GM21529 (cell line): ENCODE measurements at regions not wholly inside any gene's neighbourhood (a gene's known extent, or its start where the extent isn't known, plus 50 kb on each side); places are given as distances from the start of the nearest gene placed in this dataset.
"Not testable (repeated sequence)": the region's sequence is repeated elsewhere in the genome, so short reads cannot be mapped to it uniquely, and the experiment has no call there.

Experiments
- ATAC-seq: cut with Tn5 transposase; IDR thresholded peaks from one replicate; pipeline ENCODE4 v1.9.1; 2021; ENCODE audit not compliant: unreplicated experiment

- ATAC-seq: no peak
Observed at GRCh38 chr7:118404211-118404610, 179.7 kb downstream of the ANKRD7 start.

GRCh38 chr7:118418433-118418832 lies 193.9 kb downstream of the ANKRD7 start:
- ATAC-seq: no peak

GRCh38 chr7:118420888-118421287 lies 196.4 kb downstream of the ANKRD7 start:
- ATAC-seq: no peak

- ATAC-seq: no peak
Observed at GRCh38 chr7:118429141-118429540, 204.6 kb downstream of the ANKRD7 start.

- no peak for ATAC-seq
Observed at GRCh38 chr7:118436663-118437062, 212.2 kb downstream of the ANKRD7 start.

- ATAC-seq: not testable (repeated sequence)
Observed at GRCh38 chr7:118449030-118449429, 224.5 kb downstream of the ANKRD7 start.

- ATAC-seq: no peak
Observed at GRCh38 chr7:118449797-118450567, 225.5 kb downstream of the ANKRD7 start.

- ATAC-seq: no peak
Observed at GRCh38 chr7:118452128-118452527, 227.6 kb downstream of the ANKRD7 start.

GRCh38 chr7:118467381-118467780 lies 242.9 kb downstream of the ANKRD7 start:
- no peak for ATAC-seq

GRCh38 chr7:118472581-118472980 lies 248.1 kb downstream of the ANKRD7 start:
- no peak for ATAC-seq

GRCh38 chr7:118473271-118473670 lies 248.8 kb downstream of the ANKRD7 start:
- no peak for ATAC-seq

- ATAC-seq: no peak
Observed at GRCh38 chr7:118476036-118476435, 251.5 kb downstream of the ANKRD7 start.

- ATAC-seq: no peak
Observed at GRCh38 chr7:118477036-118477435, 252.5 kb downstream of the ANKRD7 start.

GRCh38 chr7:118478236-118478635 lies 253.7 kb downstream of the ANKRD7 start:
- ATAC-seq: no peak

GRCh38 chr7:118478931-118479330 lies 254.4 kb downstream of the ANKRD7 start:
- ATAC-seq: no peak

GRCh38 chr7:118492466-118492865 lies 268.0 kb downstream of the ANKRD7 start:
- no peak for ATAC-seq

GRCh38 chr7:118496138-118496644 lies 271.7 kb downstream of the ANKRD7 start:
- no peak for ATAC-seq

- ATAC-seq: no peak
Observed at GRCh38 chr7:118502235-118502634, 277.7 kb downstream of the ANKRD7 start.

GRCh38 chr7:118511146-118511545 lies 286.6 kb downstream of the ANKRD7 start:
- ATAC-seq: no peak

GRCh38 chr7:118517275-118517674 lies 292.8 kb downstream of the ANKRD7 start:
- no peak for ATAC-seq

- no peak for ATAC-seq
Observed at GRCh38 chr7:118525020-118525419, 300.5 kb downstream of the ANKRD7 start.

- no peak for ATAC-seq
Observed at GRCh38 chr7:118531566-118531965, 307.1 kb downstream of the ANKRD7 start.

GRCh38 chr7:118559207-118559606 lies 334.7 kb downstream of the ANKRD7 start:
- no peak for ATAC-seq
